ENCODE measurements at regions not wholly inside any gene's neighbourhood (a gene's known extent, or its start where the extent isn't known, plus 50 kb on each side); places are given as distances from the start of the nearest gene placed in this dataset.

- Mint-ChIP-seq H3K9me3 (ENCODE audit: low read depth) (peaks cover 2% of the 10 kb centered on the region), H3K27me3 (no peaks in the 10 kb centered on the region), H3K36me3 (ENCODE audit: low read depth) (no peaks in the 10 kb centered on the region), H3K27ac (no peak overlapping the region), H3K4me3 (no peak overlapping the region), H3K4me1 (no peaks in the 10 kb centered on the region)
- DNase-seq, result no peak
- ATAC-seq, result no peak
- POLR2A ChIA-PET, result no interaction called here
- CTCF ChIA-PET, result no interaction called here
- intact Hi-C loops (cut with DNase I, micrococcal nuclease), result no loop called here
These were observed 841.5 kb upstream of the FLRT2 start for GRCh38 chr14:84688297-84689025.

DNA sequence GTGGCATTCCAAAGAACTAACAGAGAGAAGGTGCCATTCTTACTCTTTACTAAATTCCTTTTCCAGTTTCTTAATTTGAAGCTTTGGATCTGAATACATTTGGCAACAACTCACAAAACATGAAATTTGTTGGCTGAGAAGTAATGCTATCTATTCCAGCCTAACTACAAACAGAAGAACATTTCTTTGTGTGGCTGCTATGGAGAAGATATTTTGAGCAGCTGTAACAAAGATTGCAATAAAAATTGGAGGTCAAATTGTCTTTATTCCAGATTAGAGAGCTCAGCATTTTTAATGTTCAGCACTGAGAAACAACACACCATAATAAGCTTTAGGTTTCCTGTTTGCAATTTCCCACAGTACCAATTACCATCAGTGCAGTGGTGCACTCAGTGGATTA lies 835.8 kb upstream of the FLRT2 start:
- no peak for ATAC-seq
- H3K9me3 Mint-ChIP-seq (ENCODE audit: low read depth), result peaks cover 6% of the 10 kb centered on the region
- H3K4me1 Mint-ChIP-seq, result no peaks in the 10 kb centered on the region
- no peak for DNase-seq
- no peaks in the 10 kb centered on the region for H3K36me3 Mint-ChIP-seq (ENCODE audit: low read depth)
- CTCF ChIA-PET, result interaction anchor here (0.7 to 1.0 kb wide), 2 partner anchors 17 to 141 kb away, joined by 3 to 4 read pairs; no protein-coding TSS in a partner anchor
- H3K4me3 Mint-ChIP-seq, result no peak overlapping the region
- no peak overlapping the region for H3K27ac Mint-ChIP-seq
- H3K27me3 Mint-ChIP-seq, result no peaks in the 10 kb centered on the region
- POLR2A ChIA-PET, result no interaction called here
- intact Hi-C loops (cut with DNase I, micrococcal nuclease), result no loop called here

GRCh38 chr14:84704601-84705000 lies 825.3 kb upstream of the FLRT2 start:
- H3K27ac Mint-ChIP-seq, result no peak overlapping the region
- DNase-seq (no peak), ATAC-seq (no peak)
- no peaks in the 10 kb centered on the region for H3K27me3 Mint-ChIP-seq
- CTCF ChIA-PET, result no interaction called here
- H3K4me1 Mint-ChIP-seq, result no peaks in the 10 kb centered on the region
- no peak overlapping the region for H3K4me3 Mint-ChIP-seq
- POLR2A ChIA-PET, result no interaction called here
- intact Hi-C loops (cut with DNase I, micrococcal nuclease), result no loop called here
- H3K36me3 Mint-ChIP-seq (ENCODE audit: low read depth), result no peaks in the 10 kb centered on the region
- H3K9me3 Mint-ChIP-seq (ENCODE audit: low read depth), result peaks cover 2% of the 10 kb centered on the region

- no peak overlapping the region for H3K4me3 Mint-ChIP-seq
- CTCF ChIA-PET, result no interaction called here
- POLR2A ChIA-PET, result no interaction called here
- intact Hi-C loops (cut with DNase I, micrococcal nuclease), result no loop called here
- no peaks in the 10 kb centered on the region for H3K27me3 Mint-ChIP-seq
- H3K9me3 Mint-ChIP-seq (ENCODE audit: low read depth), result peaks cover 10% of the 10 kb centered on the region
- no peaks in the 10 kb centered on the region for H3K4me1 Mint-ChIP-seq
- DNase-seq (no peak), ATAC-seq (no peak)
- no peak overlapping the region for H3K27ac Mint-ChIP-seq
- no peaks in the 10 kb centered on the region for H3K36me3 Mint-ChIP-seq (ENCODE audit: low read depth)
These were observed 822.1 kb upstream of the FLRT2 start for GRCh38 chr14:84707830-84708229.

GRCh38 chr14:84708865-84709264 lies 821.1 kb upstream of the FLRT2 start:
- POLR2A ChIA-PET, result no interaction called here
- intact Hi-C loops (cut with DNase I, micrococcal nuclease), result no loop called here
- CTCF ChIA-PET, result no interaction called here
- Mint-ChIP-seq H3K9me3 (ENCODE audit: low read depth) (peaks cover 10% of the 10 kb centered on the region), H3K36me3 (ENCODE audit: low read depth) (no peaks in the 10 kb centered on the region), H3K27me3 (no peaks in the 10 kb centered on the region), H3K4me3 (no peak overlapping the region), H3K27ac (no peak overlapping the region), H3K4me1 (no peaks in the 10 kb centered on the region)
- no peak for ATAC-seq
- DNase-seq, result no peak

DNA sequence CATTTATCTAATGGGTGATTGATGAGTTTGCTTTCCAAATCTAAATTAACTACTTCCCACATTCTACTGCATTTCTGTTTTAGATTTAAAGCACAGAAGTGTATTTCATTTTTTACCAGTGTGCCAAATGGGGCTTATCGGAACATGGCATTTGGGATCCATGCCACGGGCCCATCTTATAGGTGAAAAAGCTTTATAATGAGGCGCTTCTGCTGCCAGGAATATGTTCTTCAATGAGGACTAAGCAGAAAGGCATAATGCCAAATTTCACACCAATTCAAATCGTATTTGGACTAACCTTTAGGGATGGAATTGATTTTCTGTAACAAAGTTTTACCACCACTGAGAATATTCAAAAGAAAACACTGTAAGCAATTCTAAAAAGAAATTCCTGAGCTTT lies 803.5 kb upstream of the FLRT2 start:
- Mint-ChIP-seq H3K4me3 (no peak overlapping the region), H3K27ac (no peak overlapping the region), H3K9me3 (ENCODE audit: low read depth) (peaks cover 6% of the 10 kb centered on the region), H3K36me3 (ENCODE audit: low read depth) (no peaks in the 10 kb centered on the region), H3K4me1 (no peaks in the 10 kb centered on the region), H3K27me3 (no peaks in the 10 kb centered on the region)
- intact Hi-C loops (cut with DNase I, micrococcal nuclease), result no loop called here
- DNase-seq (no peak), ATAC-seq (no peak)
- POLR2A ChIA-PET, result no interaction called here
- CTCF ChIA-PET, result no interaction called here

DNA sequence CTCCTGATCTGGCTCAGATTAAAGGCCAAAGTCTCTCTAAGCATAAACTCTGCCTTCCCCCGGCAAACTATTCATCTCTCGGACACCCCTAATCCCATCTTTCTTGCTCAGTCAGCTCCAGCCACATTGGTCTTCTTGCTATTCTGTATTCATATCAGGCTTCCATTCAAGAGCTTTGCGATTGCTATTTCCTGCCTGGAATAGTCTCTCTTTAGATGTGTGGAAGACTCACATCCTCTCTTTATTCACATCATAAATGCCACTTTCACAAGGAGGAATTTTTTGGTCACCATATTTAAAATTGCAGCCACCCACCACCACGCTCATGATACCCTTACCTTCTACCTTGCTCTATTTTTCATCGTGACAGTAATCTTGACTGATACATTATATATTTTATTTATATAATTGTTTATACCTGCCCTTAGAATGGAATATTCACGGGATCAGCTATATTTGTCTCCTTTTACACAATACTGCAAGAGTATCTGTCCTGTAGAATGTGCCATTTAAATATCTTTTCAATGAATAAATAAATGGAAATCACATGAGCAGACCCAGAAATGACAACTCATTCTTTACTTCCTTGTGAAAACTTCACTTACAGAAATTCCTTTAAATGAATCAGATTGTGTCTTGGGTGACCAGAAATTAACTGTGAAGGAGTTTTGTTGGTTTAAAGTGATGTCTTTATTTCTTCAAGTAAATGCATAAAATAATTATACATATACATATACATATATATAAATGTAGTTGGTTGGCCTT lies 780.6 kb upstream of the FLRT2 start:
- CTCF ChIA-PET, result no interaction called here
- Mint-ChIP-seq H3K27me3 (no peaks in the 10 kb centered on the region), H3K36me3 (ENCODE audit: low read depth) (no peaks in the 10 kb centered on the region), H3K4me3 (no peak overlapping the region), H3K27ac (no peak overlapping the region), H3K4me1 (no peaks in the 10 kb centered on the region), H3K9me3 (ENCODE audit: low read depth) (peaks cover 4% of the 10 kb centered on the region)
- intact Hi-C loops (cut with DNase I, micrococcal nuclease), result no loop called here
- POLR2A ChIA-PET, result no interaction called here
- DNase-seq (no peak), ATAC-seq (no peak)

- intact Hi-C loops (cut with DNase I, micrococcal nuclease), result no loop called here
- H3K27ac Mint-ChIP-seq, result no peak overlapping the region
- H3K4me1 Mint-ChIP-seq, result no peaks in the 10 kb centered on the region
- ChIA-PET CTCF (no interaction called here), POLR2A (no interaction called here)
- no peaks in the 10 kb centered on the region for H3K27me3 Mint-ChIP-seq
- DNase-seq (no peak), ATAC-seq (no peak)
- no peak overlapping the region for H3K4me3 Mint-ChIP-seq
- H3K9me3 Mint-ChIP-seq (ENCODE audit: low read depth), result peaks cover 9% of the 10 kb centered on the region
- no peaks in the 10 kb centered on the region for H3K36me3 Mint-ChIP-seq (ENCODE audit: low read depth)
These were observed 779.7 kb upstream of the FLRT2 start for GRCh38 chr14:84750284-84750683.

DNA sequence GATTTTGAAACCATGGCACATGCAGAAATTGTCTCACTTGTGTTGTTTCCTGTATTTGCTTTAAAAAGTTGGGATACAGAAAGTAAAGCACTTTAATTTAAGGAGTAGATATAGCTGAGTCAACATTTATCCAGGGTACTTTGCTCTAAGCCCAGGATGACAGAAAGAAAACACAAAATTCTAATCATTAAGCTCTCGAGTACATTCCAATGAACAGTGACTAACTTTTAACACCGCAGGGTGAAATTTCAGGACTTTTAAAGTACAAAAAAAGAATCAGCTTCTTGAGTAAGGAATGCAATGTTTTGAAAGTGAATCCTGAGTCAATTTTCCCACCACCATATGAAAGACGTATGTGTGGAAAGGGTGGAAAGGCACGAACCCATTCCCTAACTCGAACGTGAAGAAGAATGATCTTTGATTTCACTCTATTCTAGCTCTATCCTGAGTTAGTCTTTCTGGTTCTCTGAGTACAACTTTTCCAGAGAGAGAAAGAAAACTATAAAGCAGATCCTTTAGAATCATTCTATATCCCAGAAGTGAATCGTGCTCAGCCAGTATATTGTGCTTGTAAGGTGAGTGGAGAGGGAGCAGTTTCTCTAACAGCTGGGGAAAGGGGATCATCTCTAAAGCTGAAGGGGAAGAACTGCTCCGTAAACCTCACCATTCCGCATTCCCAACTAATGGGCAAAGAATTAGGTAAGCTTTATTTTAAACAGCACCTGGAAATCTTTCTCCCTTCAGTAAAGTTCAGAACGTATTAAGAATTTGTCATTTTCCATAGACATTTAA lies 779.0 kb upstream of the FLRT2 start:
- intact Hi-C loops (cut with DNase I, micrococcal nuclease), result no loop called here

GRCh38 chr14:84751745-84752144 lies 778.2 kb upstream of the FLRT2 start:
- intact Hi-C loops (cut with DNase I, micrococcal nuclease), result no loop called here
- Mint-ChIP-seq H3K9me3 (ENCODE audit: low read depth) (peaks cover 11% of the 10 kb centered on the region), H3K27ac (no peak overlapping the region), H3K27me3 (no peaks in the 10 kb centered on the region), H3K4me1 (no peaks in the 10 kb centered on the region), H3K36me3 (ENCODE audit: low read depth) (no peaks in the 10 kb centered on the region), H3K4me3 (no peak overlapping the region)
- DNase-seq (no peak), ATAC-seq (no peak)
- ChIA-PET POLR2A (no interaction called here), CTCF (no interaction called here)

More for the DNA sequence above, 779.0 kb upstream of the FLRT2 start:
- no peak overlapping the region for H3K27ac Mint-ChIP-seq
- DNase-seq (no peak), ATAC-seq (no peak)
- H3K4me3 Mint-ChIP-seq, result no peak overlapping the region
- peaks cover 11% of the 10 kb centered on the region for H3K9me3 Mint-ChIP-seq (ENCODE audit: low read depth)
- no peaks in the 10 kb centered on the region for H3K27me3 Mint-ChIP-seq
- ChIA-PET CTCF (no interaction called here), POLR2A (no interaction called here)
- no peaks in the 10 kb centered on the region for H3K4me1 Mint-ChIP-seq
- H3K36me3 Mint-ChIP-seq (ENCODE audit: low read depth), result no peaks in the 10 kb centered on the region

DNA sequence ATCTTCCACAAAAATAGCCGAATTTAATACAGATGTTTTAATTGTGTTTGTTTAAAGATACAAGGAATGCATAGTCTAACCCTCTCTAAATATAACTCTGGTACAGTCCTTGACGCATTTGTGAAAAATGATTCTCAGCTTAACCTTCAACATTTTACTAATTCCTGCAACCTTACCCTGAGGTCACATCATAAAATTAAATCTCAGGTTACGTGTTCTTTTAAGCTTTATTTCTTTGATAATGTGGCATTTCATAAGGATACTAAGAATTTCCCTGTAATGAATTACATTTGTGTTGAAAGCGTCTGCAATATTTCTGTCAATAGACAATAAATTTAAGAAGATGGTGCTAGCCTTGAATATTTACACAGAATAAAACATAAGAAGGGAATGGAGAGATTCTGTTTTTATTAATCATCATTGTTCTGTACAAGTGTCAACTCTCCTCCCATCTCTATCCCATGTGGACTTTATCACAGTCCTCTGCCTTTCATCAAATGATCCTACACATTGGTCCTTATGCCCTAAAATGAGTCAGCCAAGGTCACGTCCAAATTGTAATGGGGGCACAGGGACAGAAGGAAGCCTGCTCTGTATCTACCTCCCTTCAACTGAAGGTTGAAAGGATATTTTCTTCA lies 769.3 kb upstream of the FLRT2 start:
- H3K36me3 Mint-ChIP-seq (ENCODE audit: low read depth), result no peaks in the 10 kb centered on the region
- DNase-seq, result no peak
- intact Hi-C loops (cut with DNase I, micrococcal nuclease), result no loop called here
- peaks cover 21% of the 10 kb centered on the region for H3K9me3 Mint-ChIP-seq (ENCODE audit: low read depth)
- H3K4me3 Mint-ChIP-seq, result no peak overlapping the region
- ChIA-PET POLR2A (no interaction called here), CTCF (no interaction called here)
- no peaks in the 10 kb centered on the region for H3K27me3 Mint-ChIP-seq
- ATAC-seq, result no peak
- H3K4me1 Mint-ChIP-seq, result no peaks in the 10 kb centered on the region
- H3K27ac Mint-ChIP-seq, result no peak overlapping the region

DNA sequence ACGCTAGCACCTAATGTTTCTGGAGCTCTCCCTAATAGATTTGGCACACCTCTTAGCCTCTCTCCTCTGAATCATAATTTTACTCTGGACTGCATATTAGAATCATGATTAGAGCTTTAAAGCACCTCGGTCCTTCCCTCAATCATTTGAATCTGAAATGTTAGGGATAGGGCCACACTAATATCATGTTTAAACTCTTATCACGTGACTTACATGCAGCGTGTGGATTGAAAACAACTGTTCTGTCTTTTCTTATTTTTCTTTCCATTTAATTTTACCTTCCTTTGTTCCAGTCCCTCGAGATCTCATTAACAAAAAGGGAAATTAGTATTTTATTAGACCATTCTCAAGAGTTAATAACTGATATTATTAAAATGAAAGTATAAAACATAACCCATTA lies 762.5 kb upstream of the FLRT2 start:
- Mint-ChIP-seq H3K27ac (no peak overlapping the region), H3K27me3 (no peaks in the 10 kb centered on the region), H3K9me3 (ENCODE audit: low read depth) (peaks cover 13% of the 10 kb centered on the region), H3K4me3 (no peak overlapping the region), H3K4me1 (no peaks in the 10 kb centered on the region), H3K36me3 (ENCODE audit: low read depth) (no peaks in the 10 kb centered on the region)
- CTCF ChIA-PET, result no interaction called here
- ATAC-seq, result no peak
- intact Hi-C loops (cut with DNase I, micrococcal nuclease), result no loop called here
- DNase-seq, result no peak
- POLR2A ChIA-PET, result no interaction called here
